ENCODE measurements at regions not wholly inside any gene's neighbourhood (a gene's known extent, or its start where the extent isn't known, plus 50 kb on each side); places are given as distances from the start of the nearest gene placed in this dataset.

- Mint-ChIP-seq H3K27ac (peak overlapping the region; percentile 47 to 73 (median 49)), H3K27me3 (ENCODE audit: low read depth) (peaks cover 8% of the 10 kb centered on the region), H3K36me3 (ENCODE audit: low read depth) (no peaks in the 10 kb centered on the region), H3K4me1 (peaks cover 18% of the 10 kb centered on the region), H3K9me3 (peaks cover 10% of the 10 kb centered on the region), H3K4me3 (peak overlapping the region; percentile 27 to 59 (median 29))
- TF ChIP-seq CTCF (IDR thresholded peaks at IDR 0.05; ENCODE audit: unreplicated experiment in 3 of 3): no peak
Measured at GRCh38 chr10:3494131-3494837, 290.7 kb downstream of the KLF6 start.

DNA sequence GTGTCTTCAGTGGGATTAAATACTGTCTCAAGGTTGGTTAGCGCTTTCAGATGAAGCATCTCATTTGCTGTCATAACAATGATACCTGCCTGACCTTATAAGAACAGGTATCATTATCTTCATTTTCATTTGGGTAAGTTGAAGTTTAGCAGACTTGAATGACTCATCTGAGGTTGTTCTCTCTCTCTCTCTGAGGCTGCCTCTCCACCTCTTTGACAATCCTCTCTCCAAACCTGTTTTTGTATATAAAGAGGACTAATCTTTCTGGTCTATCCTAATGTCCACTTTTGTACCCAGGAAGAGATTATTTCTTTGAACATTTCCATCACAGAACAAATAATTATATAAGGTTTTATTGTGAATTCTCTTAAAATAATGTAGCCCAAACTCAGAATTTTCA is 291.4 kb downstream of the KLF6 start:
- Mint-ChIP-seq H3K36me3 (ENCODE audit: low read depth) (no peaks in the 10 kb centered on the region), H3K4me1 (peaks cover 18% of the 10 kb centered on the region), H3K27me3 (ENCODE audit: low read depth) (peaks cover 8% of the 10 kb centered on the region), H3K27ac (peak overlapping the region in 1 of 3 experiments; percentile 49), H3K9me3 (peaks cover 16% of the 10 kb centered on the region), H3K4me3 (no peak overlapping the region)
- no peak for TF ChIP-seq CTCF (IDR thresholded peaks at IDR 0.05; ENCODE audit: unreplicated experiment in 3 of 3)

GRCh38 chr10:3491571-3491970 is 293.4 kb downstream of the KLF6 start:
- Mint-ChIP-seq H3K27ac (no peak overlapping the region), H3K36me3 (ENCODE audit: low read depth) (no peaks in the 10 kb centered on the region), H3K27me3 (ENCODE audit: low read depth) (peaks cover 8% of the 10 kb centered on the region), H3K9me3 (peaks cover 16% of the 10 kb centered on the region), H3K4me3 (no peak overlapping the region), H3K4me1 (peaks cover 18% of the 10 kb centered on the region)
- TF ChIP-seq CTCF (IDR thresholded peaks at IDR 0.05; ENCODE audit: unreplicated experiment in 3 of 3): no peak

DNA sequence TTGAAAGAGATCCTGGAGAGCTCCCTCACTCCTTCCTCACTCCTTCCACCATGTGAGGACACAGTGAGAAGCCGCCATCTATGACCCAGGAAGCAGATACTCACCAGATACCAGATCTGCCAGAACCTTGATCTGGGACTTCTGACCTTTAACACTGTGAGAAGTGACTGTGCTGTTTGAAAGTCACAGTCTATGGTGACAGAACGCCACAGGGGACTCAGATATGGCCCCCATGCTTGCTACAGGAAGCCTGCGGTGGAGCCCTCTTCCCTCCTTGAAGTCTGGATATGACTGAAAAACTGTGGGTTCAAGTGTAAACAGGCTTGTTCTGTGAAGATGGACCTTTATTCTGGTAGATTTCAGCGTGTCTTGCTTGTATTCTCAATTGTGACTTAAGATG is 297.8 kb downstream of the KLF6 start:
- H3K27ac Mint-ChIP-seq: no peak overlapping the region
- no peaks in the 10 kb centered on the region for H3K36me3 Mint-ChIP-seq (ENCODE audit: low read depth)
- H3K4me1 Mint-ChIP-seq: peaks cover 22% of the 10 kb centered on the region
- TF ChIP-seq CTCF (IDR thresholded peaks at IDR 0.05; ENCODE audit: unreplicated experiment in 3 of 3): no peak
- peaks cover 16% of the 10 kb centered on the region for H3K9me3 Mint-ChIP-seq
- no peak overlapping the region for H3K4me3 Mint-ChIP-seq
- peaks cover 4% of the 10 kb centered on the region for H3K27me3 Mint-ChIP-seq (ENCODE audit: low read depth)

- H3K36me3 Mint-ChIP-seq (ENCODE audit: low read depth): no peaks in the 10 kb centered on the region
- no peak for TF ChIP-seq CTCF (IDR thresholded peaks at IDR 0.05; ENCODE audit: unreplicated experiment in 3 of 3)
- H3K27ac Mint-ChIP-seq: peak overlapping the region in 2 of 3 experiments; percentile 40 to 45
- H3K4me3 Mint-ChIP-seq: no peak overlapping the region
- peaks cover 4% of the 10 kb centered on the region for H3K27me3 Mint-ChIP-seq (ENCODE audit: low read depth)
- peaks cover 16% of the 10 kb centered on the region for H3K9me3 Mint-ChIP-seq
- H3K4me1 Mint-ChIP-seq: peaks cover 30% of the 10 kb centered on the region
Measured at GRCh38 chr10:3486346-3487065, 298.5 kb downstream of the KLF6 start.
